GM12874 (cell line): ENCODE measurements at regions not wholly inside any gene's neighbourhood (a gene's known extent, or its start where the extent isn't known, plus 50 kb on each side); places are given as distances from the start of the nearest gene placed in this dataset.

Experiments used
- TF ChIP-seq, protein P1 (sequence below): IDR thresholded peaks from 2 replicates; pipeline ENCODE4 v1.5.1; 2011; ENCODE audit warnings: low read depth, mild to moderate bottlenecking, control low read depth, low read length, moderate library complexity; ENCODE audit not compliant: insufficient read depth

DNA sequence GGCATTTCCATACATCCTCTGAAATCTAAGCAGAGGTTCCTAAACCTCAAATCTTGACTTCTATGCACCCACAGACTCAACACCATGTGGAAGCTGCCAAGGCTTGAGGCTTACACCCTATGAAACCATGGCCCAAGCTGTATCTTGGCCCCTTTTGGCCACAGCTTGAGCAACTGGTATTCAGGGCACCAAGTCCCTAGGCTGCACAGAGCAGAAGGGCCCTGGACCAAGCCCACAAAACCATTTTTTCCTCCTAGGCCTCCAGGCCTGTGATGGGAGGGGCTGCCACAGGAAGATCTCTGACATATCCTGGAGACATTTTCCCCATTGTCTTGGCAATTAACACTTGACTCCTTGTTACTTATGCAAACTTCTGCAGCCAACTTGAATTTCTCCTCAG is 54.4 kb upstream of the IL12A start:
- TF ChIP-seq, protein P1, sequence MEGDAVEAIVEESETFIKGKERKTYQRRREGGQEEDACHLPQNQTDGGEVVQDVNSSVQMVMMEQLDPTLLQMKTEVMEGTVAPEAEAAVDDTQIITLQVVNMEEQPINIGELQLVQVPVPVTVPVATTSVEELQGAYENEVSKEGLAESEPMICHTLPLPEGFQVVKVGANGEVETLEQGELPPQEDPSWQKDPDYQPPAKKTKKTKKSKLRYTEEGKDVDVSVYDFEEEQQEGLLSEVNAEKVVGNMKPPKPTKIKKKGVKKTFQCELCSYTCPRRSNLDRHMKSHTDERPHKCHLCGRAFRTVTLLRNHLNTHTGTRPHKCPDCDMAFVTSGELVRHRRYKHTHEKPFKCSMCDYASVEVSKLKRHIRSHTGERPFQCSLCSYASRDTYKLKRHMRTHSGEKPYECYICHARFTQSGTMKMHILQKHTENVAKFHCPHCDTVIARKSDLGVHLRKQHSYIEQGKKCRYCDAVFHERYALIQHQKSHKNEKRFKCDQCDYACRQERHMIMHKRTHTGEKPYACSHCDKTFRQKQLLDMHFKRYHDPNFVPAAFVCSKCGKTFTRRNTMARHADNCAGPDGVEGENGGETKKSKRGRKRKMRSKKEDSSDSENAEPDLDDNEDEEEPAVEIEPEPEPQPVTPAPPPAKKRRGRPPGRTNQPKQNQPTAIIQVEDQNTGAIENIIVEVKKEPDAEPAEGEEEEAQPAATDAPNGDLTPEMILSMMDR, result no peak

DNA sequence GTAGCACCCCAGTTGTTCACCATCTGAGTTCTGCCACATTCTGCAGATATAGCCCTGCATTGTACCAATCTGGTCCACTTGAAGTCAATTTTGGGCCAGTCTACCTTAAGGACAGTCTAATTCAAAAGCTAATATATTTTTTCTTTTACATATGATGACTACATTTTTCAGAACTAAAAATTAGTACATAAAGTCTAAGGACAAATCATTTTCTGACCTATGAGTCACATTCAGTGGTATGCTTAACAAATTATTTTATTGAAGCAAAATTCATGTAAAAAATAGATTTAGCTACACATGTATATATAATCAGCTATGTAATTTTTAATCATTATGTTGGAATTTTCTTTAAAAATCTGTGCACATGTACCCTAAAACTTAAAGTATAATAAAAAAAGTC is 52.1 kb upstream of the IL12A start:
- TF ChIP-seq, protein P1, result no peak

DNA sequence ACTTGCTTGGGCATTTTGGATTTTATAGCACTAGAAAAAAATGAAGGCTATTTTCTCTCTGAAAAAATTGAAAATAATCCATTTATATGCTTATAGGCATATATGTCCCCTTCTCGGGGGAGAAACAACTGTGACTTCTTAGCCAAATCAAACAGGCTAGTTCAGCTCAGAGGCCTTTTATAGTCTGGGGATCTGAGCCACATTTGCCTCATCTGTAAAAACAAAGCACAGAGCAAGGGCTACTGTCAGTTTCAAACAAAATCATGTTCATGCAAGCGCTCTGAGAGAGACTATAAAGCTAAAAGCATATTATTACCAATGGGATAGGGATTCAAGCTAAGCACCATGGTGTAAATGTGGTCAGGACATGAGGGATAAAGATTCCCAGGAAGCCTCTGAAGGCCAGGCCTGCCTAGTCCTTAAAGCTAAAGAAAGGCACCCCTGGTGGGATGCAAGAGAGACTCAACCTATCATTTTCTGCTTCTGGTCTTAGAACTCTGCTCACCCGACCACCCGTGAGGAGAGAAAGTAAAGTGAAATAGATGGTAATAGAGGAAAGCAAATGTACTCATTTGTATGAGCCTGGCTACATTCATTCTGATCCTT is 51.0 kb upstream of the IL12A start:
- TF ChIP-seq, protein P1, result no peak

DNA sequence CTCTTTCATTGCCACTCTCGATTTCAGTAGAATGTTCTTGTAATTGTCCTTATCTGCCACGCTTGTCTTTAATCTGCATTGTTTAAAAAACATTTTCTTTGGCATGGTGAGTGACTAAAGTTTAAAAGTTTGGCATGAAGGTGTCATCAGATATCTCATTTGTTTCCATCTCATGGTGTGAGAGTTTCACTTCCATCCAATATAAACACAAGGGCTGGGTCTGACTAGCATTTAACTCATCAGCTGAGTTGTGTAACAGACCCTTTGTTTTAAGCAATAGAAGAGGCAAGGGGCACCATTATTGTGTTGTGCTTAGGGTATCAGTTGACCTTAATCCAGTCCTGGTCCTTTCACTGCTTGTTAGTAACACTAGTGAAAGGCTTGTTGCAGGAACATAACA is 49.9 kb upstream of the IL12A start:
- TF ChIP-seq, protein P1, result no peak
